COR-L47 (cell line): ENCODE measurements at regions not wholly inside any gene's neighbourhood (a gene's known extent, or its start where the extent isn't known, plus 50 kb on each side); places are given as distances from the start of the nearest gene placed in this dataset.
A peak's percentile ranks its signal among the peaks of the same experiment; 100 is the strongest.
"Not testable (repeated sequence)": the region's sequence is repeated elsewhere in the genome, so short reads cannot be mapped to it uniquely, and the experiment has no call there.

ENCODE experiments used
- DNase-seq: peaks from one replicate; lab custom pipeline; 2025; lab: John Stamatoyannopoulos, UW

- no peak for DNase-seq
These were observed 437.9 kb downstream of the CSNK1G3 start for GRCh38 chr5:123949807-123950340.

GRCh38 chr5:123949043-123949804 is 437.2 kb downstream of the CSNK1G3 start:
- no peak for DNase-seq

- DNase-seq, result no peak
These were observed 435.8 kb downstream of the CSNK1G3 start for GRCh38 chr5:123947797-123948196.

- DNase-seq, result no peak
These were observed 433.6 kb downstream of the CSNK1G3 start for GRCh38 chr5:123945548-123945947.

GRCh38 chr5:123943151-123943550 is 431.2 kb downstream of the CSNK1G3 start:
- DNase-seq, result no peak

- DNase-seq, result no peak
These were observed 428.4 kb downstream of the CSNK1G3 start for GRCh38 chr5:123940416-123940815.

- DNase-seq, result peak; percentile 58
These were observed 425.3 kb downstream of the CSNK1G3 start for GRCh38 chr5:123937230-123937629.

- DNase-seq, result no peak
These were observed 424.6 kb downstream of the CSNK1G3 start for GRCh38 chr5:123936548-123936947.

- not testable (repeated sequence) for DNase-seq
These were observed 421.8 kb downstream of the CSNK1G3 start for GRCh38 chr5:123933812-123934211.

- DNase-seq, result no peak
These were observed 417.1 kb downstream of the CSNK1G3 start for GRCh38 chr5:123929055-123929474.

GRCh38 chr5:123928401-123928800 is 416.4 kb downstream of the CSNK1G3 start:
- DNase-seq, result no peak

GRCh38 chr5:123921193-123921592 is 409.2 kb downstream of the CSNK1G3 start:
- DNase-seq, result no peak

- DNase-seq, result no peak
These were observed 404.6 kb downstream of the CSNK1G3 start for GRCh38 chr5:123916345-123917121.

GRCh38 chr5:123914333-123914732 is 402.4 kb downstream of the CSNK1G3 start:
- DNase-seq, result no peak

GRCh38 chr5:123907349-123907748 is 395.4 kb downstream of the CSNK1G3 start:
- DNase-seq, result no peak

- DNase-seq, result no peak
These were observed 394.8 kb downstream of the CSNK1G3 start for GRCh38 chr5:123906698-123907295.

GRCh38 chr5:123885081-123885480 is 373.1 kb downstream of the CSNK1G3 start:
- DNase-seq, result no peak

GRCh38 chr5:123882965-123883345 is 371.0 kb downstream of the CSNK1G3 start:
- DNase-seq, result no peak

GRCh38 chr5:123882319-123882964 is 370.5 kb downstream of the CSNK1G3 start:
- no peak for DNase-seq

GRCh38 chr5:123881759-123882244 is 369.8 kb downstream of the CSNK1G3 start:
- peak; percentile 39 for DNase-seq

- no peak for DNase-seq
These were observed 368.9 kb downstream of the CSNK1G3 start for GRCh38 chr5:123880875-123881274.

- DNase-seq, result no peak
These were observed 367.1 kb downstream of the CSNK1G3 start for GRCh38 chr5:123879071-123879470.
